Esophagus muscularis mucosa (tissue), 4 donors: ENCODE measurements at regions not wholly inside any gene's neighbourhood (a gene's known extent, or its start where the extent isn't known, plus 50 kb on each side); places are given as distances from the start of the nearest gene placed in this dataset.

Experiments used
- DNase-seq: peaks from one replicate; pipeline ENCODE4 v3.0.0-alpha.2; 2017; ENCODE audit errors: extremely low spot score
- H3K27ac ChIP-seq, 4 donors: fragments of 200-600 bp; sonication (generic); replicated peaks in 1 of 4; 1 replicate in 3 of 4; 2 replicates in 1 of 4; pipeline ENCODE4 v1.5.1; 2016 to 2019; ENCODE audit warnings: mild to moderate bottlenecking in 1 of 4
- H3K27me3 ChIP-seq, 4 donors: fragments of 200-600 bp; sonication (generic); one replicate each; pipeline versions ENCODE4 v1.5.1 to v1.6.0; 2016 to 2019
- H3K36me3 ChIP-seq, 4 donors: fragments of 200-600 bp; sonication (generic); one replicate each; pipeline ENCODE4 v1.5.1; 2016 to 2019
- H3K4me1 ChIP-seq, 4 donors: fragments of 200-600 bp; sonication (generic); one replicate each; pipeline ENCODE4 v1.5.1; 2016 to 2019
- H3K4me3 ChIP-seq, 4 donors: fragments of 200-600 bp; sonication (generic); 1 replicate in 2 of 4; 2 replicates in 2 of 4; pipeline ENCODE4 v1.5.1; 2016 to 2019; ENCODE audit warnings: mild to moderate bottlenecking in 4 of 4, moderate library complexity in 1 of 4
- H3K9me3 ChIP-seq, 4 donors: fragments of 200-600 bp; sonication (generic); 1 replicate in 3 of 4; 2 replicates in 1 of 4; pipeline ENCODE4 v1.5.1; 2016 to 2019
- EP300 ChIP-seq: sonication (generic); formaldehyde crosslinking; IDR thresholded peaks from one replicate; pipeline ENCODE4 v1.6.1; 2017; ENCODE audit warnings: antibody characterized with exemption
- POLR2A ChIP-seq: fragments of 450-650 bp; IDR thresholded peaks from one replicate; pipeline ENCODE4 v1.6.1; 2017; ENCODE audit warnings: antibody characterized with exemption, moderate library complexity, mild to moderate bottlenecking, low read depth
- POLR2AphosphoS5 ChIP-seq, 2 donors: sonication (generic); formaldehyde crosslinking; IDR thresholded peaks; one replicate each; pipeline ENCODE4 v1.6.1; 2017; ENCODE audit warnings: antibody characterized with exemption in 2 of 2
- WGBS: methylation state at CpG from one replicate; pipeline ENCODE4 v1.1.5; 2018; 5-methylcytosine and 5-hydroxymethylcytosine counted together
- intact Hi-C: fragments of 100-400 bp; cut with DNase I; formaldehyde crosslinking; loops from one replicate; pipeline ENCODE4 v1.15.1; 2023
- TF ChIP-seq, protein P1 (sequence below), 3 experiments: fragments of 200-600 bp in 2 of 3; fragments of 450-650 bp in 1 of 3; sonication (generic) in 2 of 3; IDR thresholded peaks; one replicate each; pipeline ENCODE4 v1.5.1; 2017 to 2019; ENCODE audit warnings: antibody characterized with exemption in 3 of 3, mild to moderate bottlenecking in 2 of 3, moderate library complexity in 1 of 3

GRCh38 chr5:175309218-175309810, 134.7 kb downstream of the DRD1 start:
- Histone ChIP-seq H3K27me3 (no peaks in the 10 kb centered on the region), H3K4me3 (no peak overlapping the region), H3K27ac (no peak overlapping the region), H3K9me3 (peaks cover 0 to under 1% (median 0%) of the 10 kb centered on the region in 4 donors), H3K4me1 (no peaks in the 10 kb centered on the region), H3K36me3 (no peaks in the 10 kb centered on the region)
- 79% methylated on average over 2 of the region's 2 CpGs for WGBS
- intact Hi-C loops = no loop called here
- DNase-seq = no peak
- TF ChIP-seq EP300 (no peak), POLR2A (no peak), POLR2AphosphoS5 (IDR thresholded peaks at IDR 0.05) (no peak)
- TF ChIP-seq, protein P1, sequence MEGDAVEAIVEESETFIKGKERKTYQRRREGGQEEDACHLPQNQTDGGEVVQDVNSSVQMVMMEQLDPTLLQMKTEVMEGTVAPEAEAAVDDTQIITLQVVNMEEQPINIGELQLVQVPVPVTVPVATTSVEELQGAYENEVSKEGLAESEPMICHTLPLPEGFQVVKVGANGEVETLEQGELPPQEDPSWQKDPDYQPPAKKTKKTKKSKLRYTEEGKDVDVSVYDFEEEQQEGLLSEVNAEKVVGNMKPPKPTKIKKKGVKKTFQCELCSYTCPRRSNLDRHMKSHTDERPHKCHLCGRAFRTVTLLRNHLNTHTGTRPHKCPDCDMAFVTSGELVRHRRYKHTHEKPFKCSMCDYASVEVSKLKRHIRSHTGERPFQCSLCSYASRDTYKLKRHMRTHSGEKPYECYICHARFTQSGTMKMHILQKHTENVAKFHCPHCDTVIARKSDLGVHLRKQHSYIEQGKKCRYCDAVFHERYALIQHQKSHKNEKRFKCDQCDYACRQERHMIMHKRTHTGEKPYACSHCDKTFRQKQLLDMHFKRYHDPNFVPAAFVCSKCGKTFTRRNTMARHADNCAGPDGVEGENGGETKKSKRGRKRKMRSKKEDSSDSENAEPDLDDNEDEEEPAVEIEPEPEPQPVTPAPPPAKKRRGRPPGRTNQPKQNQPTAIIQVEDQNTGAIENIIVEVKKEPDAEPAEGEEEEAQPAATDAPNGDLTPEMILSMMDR (IDR thresholded peaks at IDR 0.05) = no peak

- H3K4me1 ChIP-seq = no peaks in the 10 kb centered on the region
- 74% methylated on average over 5 of the region's 5 CpGs for WGBS
- intact Hi-C loops = no loop called here
- no peak overlapping the region for H3K27ac ChIP-seq
- H3K27me3 ChIP-seq = no peaks in the 10 kb centered on the region
- peaks cover 0 to 6% (median 0%) of the 10 kb centered on the region in 4 donors for H3K9me3 ChIP-seq
- TF ChIP-seq, protein P1 (IDR thresholded peaks at IDR 0.05) = no peak
- TF ChIP-seq POLR2AphosphoS5 (IDR thresholded peaks at IDR 0.05) = no peak
- no peak for TF ChIP-seq EP300
- TF ChIP-seq POLR2A = no peak
- H3K36me3 ChIP-seq = no peaks in the 10 kb centered on the region
- no peak overlapping the region for H3K4me3 ChIP-seq
- no peak for DNase-seq
Observed at GRCh38 chr5:175308701-175309100, 135.3 kb downstream of the DRD1 start.

DNA sequence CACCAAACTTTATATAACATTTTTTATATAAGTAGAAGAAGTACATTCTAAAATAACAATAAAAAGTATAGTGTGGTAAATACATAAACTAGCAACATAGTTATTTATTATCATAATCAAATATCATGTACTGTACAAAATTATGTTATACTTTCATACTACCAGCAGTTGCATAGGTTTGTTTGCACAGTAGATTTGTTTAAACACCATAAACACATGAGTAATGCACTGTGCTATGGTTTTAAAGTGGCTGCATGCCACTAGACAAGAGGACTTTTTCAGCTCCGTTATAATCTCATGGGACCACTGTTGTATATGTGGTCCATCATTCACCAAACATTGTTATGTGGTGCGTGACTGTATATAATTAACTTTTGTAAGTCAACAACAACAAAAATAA, 137.6 kb downstream of the DRD1 start:
- Histone ChIP-seq H3K4me1 (no peaks in the 10 kb centered on the region), H3K36me3 (no peaks in the 10 kb centered on the region), H3K9me3 (peaks cover 0 to 7% (median 0%) of the 10 kb centered on the region in 4 donors), H3K4me3 (no peak overlapping the region), H3K27me3 (no peaks in the 10 kb centered on the region), H3K27ac (no peak overlapping the region)
- DNase-seq = no peak
- intact Hi-C loops = no loop called here
- TF ChIP-seq, protein P1 (IDR thresholded peaks at IDR 0.05) = no peak
- TF ChIP-seq POLR2A (no peak), POLR2AphosphoS5 (IDR thresholded peaks at IDR 0.05) (no peak), EP300 (no peak)
- 86% methylated on average over 2 of the region's 2 CpGs for WGBS

- Histone ChIP-seq H3K27me3 (no peaks in the 10 kb centered on the region), H3K27ac (no peak overlapping the region), H3K4me1 (no peaks in the 10 kb centered on the region), H3K9me3 (peaks cover 0 to 7% (median 0%) of the 10 kb centered on the region in 4 donors), H3K4me3 (no peak overlapping the region), H3K36me3 (no peaks in the 10 kb centered on the region)
- no peak for DNase-seq
- TF ChIP-seq, protein P1 (IDR thresholded peaks at IDR 0.05) = no peak
- TF ChIP-seq POLR2A (no peak), POLR2AphosphoS5 (IDR thresholded peaks at IDR 0.05) (no peak), EP300 (no peak)
- 48% methylated on average over 5 of the region's 5 CpGs for WGBS
- intact Hi-C loops = no loop called here
Observed at GRCh38 chr5:175305251-175305650, 138.7 kb downstream of the DRD1 start.

DNA sequence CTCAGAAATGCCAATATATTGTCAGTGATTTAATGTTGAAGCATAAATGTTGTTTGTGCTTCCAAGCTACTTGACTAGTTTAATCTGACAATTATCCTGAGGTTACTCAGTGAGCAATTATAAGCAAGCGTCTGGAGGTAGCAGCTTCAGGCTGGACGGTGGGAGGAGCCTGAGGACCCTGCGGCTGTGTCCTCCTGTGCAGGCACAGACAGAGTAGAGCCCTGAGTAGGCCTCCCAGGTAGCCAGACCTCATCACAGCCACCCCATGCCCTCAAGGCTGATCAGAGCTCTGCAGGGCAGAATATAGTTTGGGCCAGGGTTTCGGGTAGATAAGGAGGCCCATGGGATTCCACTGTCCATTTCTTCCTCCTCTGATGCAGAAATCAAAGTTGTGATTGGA, 153.6 kb downstream of the DRD1 start:
- Histone ChIP-seq H3K4me3 (no peak overlapping the region), H3K27ac (no peak overlapping the region), H3K36me3 (no peaks in the 10 kb centered on the region), H3K9me3 (peaks cover 0 to 11% (median 3%) of the 10 kb centered on the region in 4 donors), H3K27me3 (no peaks in the 10 kb centered on the region), H3K4me1 (no peaks in the 10 kb centered on the region)
- intact Hi-C loops = no loop called here
- 75% methylated on average over 1 of the region's 4 CpGs for WGBS
- no peak for DNase-seq
- TF ChIP-seq POLR2A = no peak
- TF ChIP-seq EP300 = no peak
- no peak for TF ChIP-seq POLR2AphosphoS5 (IDR thresholded peaks at IDR 0.05)
- TF ChIP-seq, protein P1 (IDR thresholded peaks at IDR 0.05) = no peak
